NT2/D1 (cell line): ENCODE measurements at regions not wholly inside any gene's neighbourhood (a gene's known extent, or its start where the extent isn't known, plus 50 kb on each side); places are given as distances from the start of the nearest gene placed in this dataset.

Source experiments
- DNase-seq: peaks from one replicate; pipeline ENCODE4 v3.0.0-alpha.2; 2011; ENCODE audit warnings: low read depth, low spot score
- H3K27me3 ChIP-seq: 2 replicates; pipeline ENCODE4 v1.6.0; 2011; ENCODE audit warnings: mild to moderate bottlenecking; ENCODE audit not compliant: insufficient read length, insufficient read depth
- H3K36me3 ChIP-seq: 2 replicates; pipeline ENCODE4 v1.6.1; 2011; ENCODE audit warnings: mild to moderate bottlenecking, low read length, mixed read lengths; ENCODE audit not compliant: insufficient read depth, insufficient read length
- H3K4me1 ChIP-seq: 2 replicates; pipeline ENCODE4 v1.5.1; 2011; ENCODE audit not compliant: insufficient read depth, insufficient read length
- H3K4me3 ChIP-seq: 2 replicates; pipeline ENCODE4 v1.5.1; 2011; ENCODE audit warnings: low read depth; ENCODE audit not compliant: insufficient read length
- H3K9ac ChIP-seq: 2 replicates; pipeline ENCODE4 v1.6.0; 2011; ENCODE audit warnings: low read depth; ENCODE audit not compliant: insufficient read length
- H3K9me3 ChIP-seq: 2 replicates; pipeline ENCODE4 v1.5.1; 2011; ENCODE audit warnings: mild to moderate bottlenecking, low read length; ENCODE audit not compliant: insufficient read depth
- SUZ12 ChIP-seq: IDR thresholded peaks from 2 replicates; pipeline ENCODE4 v1.6.1; 2011; ENCODE audit not compliant: insufficient read length, insufficient read depth; ENCODE audit errors: extremely low read depth
- YY1 ChIP-seq: IDR thresholded peaks from 2 replicates; pipeline ENCODE4 v1.6.1; 2011; ENCODE audit not compliant: insufficient read length, insufficient read depth
- ZNF274 ChIP-seq: IDR thresholded peaks from 2 replicates; pipeline ENCODE4 v1.6.1; 2011; ENCODE audit warnings: mild to moderate bottlenecking, low read depth, low read length

GRCh38 chr6:21985904-21986303 is 310.9 kb downstream of the PRL start:
- Histone ChIP-seq H3K9ac (no peak overlapping the region), H3K9me3 (no peaks in the 10 kb centered on the region), H3K4me1 (no peaks in the 10 kb centered on the region), H3K27me3 (no peaks in the 10 kb centered on the region), H3K36me3 (no peaks in the 10 kb centered on the region), H3K4me3 (no peak overlapping the region)
- no peak for DNase-seq
- no peak for TF ChIP-seq SUZ12
- TF ChIP-seq ZNF274, result no peak
- TF ChIP-seq YY1, result no peak

- Histone ChIP-seq H3K36me3 (no peaks in the 10 kb centered on the region), H3K27me3 (no peaks in the 10 kb centered on the region), H3K4me3 (no peak overlapping the region), H3K4me1 (no peaks in the 10 kb centered on the region), H3K9me3 (no peaks in the 10 kb centered on the region), H3K9ac (no peak overlapping the region)
- no peak for TF ChIP-seq ZNF274
- no peak for TF ChIP-seq YY1
- no peak for TF ChIP-seq SUZ12
- no peak for DNase-seq
Observed at GRCh38 chr6:21986703-21987102, 310.1 kb downstream of the PRL start.

- Histone ChIP-seq H3K27me3 (no peaks in the 10 kb centered on the region), H3K36me3 (no peaks in the 10 kb centered on the region), H3K4me3 (no peak overlapping the region), H3K9me3 (no peaks in the 10 kb centered on the region), H3K4me1 (no peaks in the 10 kb centered on the region), H3K9ac (no peak overlapping the region)
- DNase-seq, result no peak
- TF ChIP-seq YY1 (no peak), ZNF274 (no peak), SUZ12 (no peak)
Observed at GRCh38 chr6:21987501-21987957, 309.3 kb downstream of the PRL start.

GRCh38 chr6:21990577-21990976 is 306.3 kb downstream of the PRL start:
- H3K36me3 ChIP-seq, result no peaks in the 10 kb centered on the region
- no peak for TF ChIP-seq ZNF274
- TF ChIP-seq SUZ12, result no peak
- TF ChIP-seq YY1, result no peak
- no peaks in the 10 kb centered on the region for H3K9me3 ChIP-seq
- H3K27me3 ChIP-seq, result no peaks in the 10 kb centered on the region
- no peak for DNase-seq
- H3K9ac ChIP-seq, result no peak overlapping the region
- no peaks in the 10 kb centered on the region for H3K4me1 ChIP-seq
- H3K4me3 ChIP-seq, result no peak overlapping the region

GRCh38 chr6:21992178-21992967 is 304.5 kb downstream of the PRL start:
- no peaks in the 10 kb centered on the region for H3K4me1 ChIP-seq
- H3K36me3 ChIP-seq, result no peaks in the 10 kb centered on the region
- no peak for DNase-seq
- H3K9ac ChIP-seq, result no peak overlapping the region
- no peak overlapping the region for H3K4me3 ChIP-seq
- H3K27me3 ChIP-seq, result no peaks in the 10 kb centered on the region
- TF ChIP-seq ZNF274, result no peak
- no peaks in the 10 kb centered on the region for H3K9me3 ChIP-seq

- Histone ChIP-seq H3K9ac (no peak overlapping the region), H3K4me3 (no peak overlapping the region), H3K27me3 (no peaks in the 10 kb centered on the region), H3K36me3 (no peaks in the 10 kb centered on the region), H3K4me1 (no peaks in the 10 kb centered on the region), H3K9me3 (no peaks in the 10 kb centered on the region)
- DNase-seq, result no peak
- TF ChIP-seq SUZ12 (no peak), ZNF274 (no peak), YY1 (no peak)
Observed at GRCh38 chr6:21993841-21994240, 303.0 kb downstream of the PRL start.

- Histone ChIP-seq H3K9me3 (no peaks in the 10 kb centered on the region), H3K36me3 (no peaks in the 10 kb centered on the region), H3K27me3 (no peaks in the 10 kb centered on the region), H3K4me1 (no peaks in the 10 kb centered on the region), H3K9ac (no peak overlapping the region), H3K4me3 (no peak overlapping the region)
- no peak for DNase-seq
- TF ChIP-seq SUZ12 (no peak), YY1 (no peak), ZNF274 (no peak)
Observed at GRCh38 chr6:21994821-21995220, 302.0 kb downstream of the PRL start.
